Activated CD8-positive, alpha-beta T cell treated with anti-CD3 and anti-CD28 coated beads for 36 hours (primary cell): ENCODE measurements at regions not wholly inside any gene's neighbourhood (a gene's known extent, or its start where the extent isn't known, plus 50 kb on each side); places are given as distances from the start of the nearest gene placed in this dataset.

Experiments used
- ATAC-seq: fragments of 200-7000 bp; cut with Tn5 transposase; one replicate; pipeline ENCODE4 v1.10.0; 2021; ENCODE audit warnings: mild to moderate bottlenecking, moderate library complexity
- CTCF ChIA-PET: fragments of 350-600 bp; sonication (Branson Sonifier 250); formaldehyde crosslinking; loops from one replicate; lab custom pipeline; 2021; ENCODE audit warnings: antibody characterized with exemption; lab: Charles Lee
- POLR2A ChIA-PET: fragments of 350-600 bp; sonication (Branson Sonifier 250); formaldehyde crosslinking; loops from one replicate; lab custom pipeline; 2021; ENCODE audit warnings: antibody characterized with exemption; lab: Charles Lee
- DNase-seq: peaks from one replicate; pipeline ENCODE4 v3.0.0-alpha.2; 2020
- H3K27ac Mint-ChIP-seq: one replicate; pipeline ENCODE4 v1.8.0; 2021; ENCODE audit warnings: mild to moderate bottlenecking, mixed read lengths
- H3K27me3 Mint-ChIP-seq: one replicate; pipeline ENCODE4 v1.8.0; 2021; ENCODE audit warnings: mixed read lengths
- H3K36me3 Mint-ChIP-seq: one replicate; pipeline ENCODE4 v1.8.0; 2021; ENCODE audit warnings: low read depth, mixed read lengths
- H3K4me1 Mint-ChIP-seq: one replicate; pipeline ENCODE4 v1.8.0; 2021; ENCODE audit warnings: low read depth, mixed read lengths
- H3K4me3 Mint-ChIP-seq: one replicate; pipeline ENCODE4 v1.8.0; 2021; ENCODE audit warnings: mild to moderate bottlenecking, moderate library complexity, mixed read lengths
- H3K9me3 Mint-ChIP-seq: one replicate; pipeline ENCODE4 v1.8.0; 2021; ENCODE audit warnings: mixed read lengths
- intact Hi-C: fragments of 100-400 bp; cut with micrococcal nuclease; formaldehyde crosslinking; loops from one replicate; pipeline ENCODE4 v1.10.0; 2022
- TF ChIP-seq, protein P1 (sequence below): fragments of 200-600 bp; IDR thresholded peaks from one replicate; pipeline ENCODE4 v1.8.0; 2022; ENCODE audit warnings: antibody characterized with exemption, mild to moderate bottlenecking

DNA sequence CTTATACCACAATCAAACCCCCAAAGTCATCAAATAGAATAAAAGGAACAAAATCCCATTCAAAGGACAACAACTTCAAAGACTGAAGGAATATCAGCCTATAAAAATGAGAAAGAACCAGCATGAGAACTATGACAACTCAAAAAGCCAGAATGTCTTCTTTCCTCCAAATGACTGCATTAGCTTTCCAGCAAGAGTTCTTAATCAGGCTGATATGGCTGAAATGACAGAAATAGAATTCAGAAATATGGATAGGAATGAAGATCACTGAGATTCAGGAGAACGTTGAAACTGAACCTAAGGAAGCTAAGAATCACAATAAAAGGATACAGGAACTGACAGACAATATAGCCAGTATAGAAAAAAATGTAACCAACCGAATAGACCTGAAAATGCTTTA is 109.5 kb downstream of the SINHCAF start:
- Mint-ChIP-seq H3K4me3 (no peak overlapping the region), H3K27ac (no peak overlapping the region), H3K27me3 (peaks cover 5% of the 10 kb centered on the region), H3K9me3 (no peaks in the 10 kb centered on the region), H3K36me3 (no peaks in the 10 kb centered on the region), H3K4me1 (no peaks in the 10 kb centered on the region)
- TF ChIP-seq, protein P1, sequence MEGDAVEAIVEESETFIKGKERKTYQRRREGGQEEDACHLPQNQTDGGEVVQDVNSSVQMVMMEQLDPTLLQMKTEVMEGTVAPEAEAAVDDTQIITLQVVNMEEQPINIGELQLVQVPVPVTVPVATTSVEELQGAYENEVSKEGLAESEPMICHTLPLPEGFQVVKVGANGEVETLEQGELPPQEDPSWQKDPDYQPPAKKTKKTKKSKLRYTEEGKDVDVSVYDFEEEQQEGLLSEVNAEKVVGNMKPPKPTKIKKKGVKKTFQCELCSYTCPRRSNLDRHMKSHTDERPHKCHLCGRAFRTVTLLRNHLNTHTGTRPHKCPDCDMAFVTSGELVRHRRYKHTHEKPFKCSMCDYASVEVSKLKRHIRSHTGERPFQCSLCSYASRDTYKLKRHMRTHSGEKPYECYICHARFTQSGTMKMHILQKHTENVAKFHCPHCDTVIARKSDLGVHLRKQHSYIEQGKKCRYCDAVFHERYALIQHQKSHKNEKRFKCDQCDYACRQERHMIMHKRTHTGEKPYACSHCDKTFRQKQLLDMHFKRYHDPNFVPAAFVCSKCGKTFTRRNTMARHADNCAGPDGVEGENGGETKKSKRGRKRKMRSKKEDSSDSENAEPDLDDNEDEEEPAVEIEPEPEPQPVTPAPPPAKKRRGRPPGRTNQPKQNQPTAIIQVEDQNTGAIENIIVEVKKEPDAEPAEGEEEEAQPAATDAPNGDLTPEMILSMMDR, result no peak
- DNase-seq, result no peak
- intact Hi-C loops, result no loop called here
- ChIA-PET POLR2A (no interaction called here), CTCF (interaction anchor here (1.2 to 1.3 kb wide), 2 partner anchors 10 to 55 kb away, joined by 4 to 5 read pairs; no protein-coding TSS in a partner anchor)
- no peak for ATAC-seq

- H3K36me3 Mint-ChIP-seq, result no peaks in the 10 kb centered on the region
- no peak for ATAC-seq
- no peak overlapping the region for H3K4me3 Mint-ChIP-seq
- no peaks in the 10 kb centered on the region for H3K9me3 Mint-ChIP-seq
- H3K4me1 Mint-ChIP-seq, result no peaks in the 10 kb centered on the region
- CTCF ChIA-PET, result interaction anchor here (1.2 kb wide), 1 partner anchor 54 kb away, joined by 4 read pairs; no protein-coding TSS in a partner anchor
- TF ChIP-seq, protein P1, result no peak
- intact Hi-C loops, result no loop called here
- no peak for DNase-seq
- H3K27me3 Mint-ChIP-seq, result peaks cover 6% of the 10 kb centered on the region
- H3K27ac Mint-ChIP-seq, result no peak overlapping the region
- POLR2A ChIA-PET, result no interaction called here
Measured at GRCh38 chr12:31217356-31218130, 108.4 kb downstream of the SINHCAF start.

DNA sequence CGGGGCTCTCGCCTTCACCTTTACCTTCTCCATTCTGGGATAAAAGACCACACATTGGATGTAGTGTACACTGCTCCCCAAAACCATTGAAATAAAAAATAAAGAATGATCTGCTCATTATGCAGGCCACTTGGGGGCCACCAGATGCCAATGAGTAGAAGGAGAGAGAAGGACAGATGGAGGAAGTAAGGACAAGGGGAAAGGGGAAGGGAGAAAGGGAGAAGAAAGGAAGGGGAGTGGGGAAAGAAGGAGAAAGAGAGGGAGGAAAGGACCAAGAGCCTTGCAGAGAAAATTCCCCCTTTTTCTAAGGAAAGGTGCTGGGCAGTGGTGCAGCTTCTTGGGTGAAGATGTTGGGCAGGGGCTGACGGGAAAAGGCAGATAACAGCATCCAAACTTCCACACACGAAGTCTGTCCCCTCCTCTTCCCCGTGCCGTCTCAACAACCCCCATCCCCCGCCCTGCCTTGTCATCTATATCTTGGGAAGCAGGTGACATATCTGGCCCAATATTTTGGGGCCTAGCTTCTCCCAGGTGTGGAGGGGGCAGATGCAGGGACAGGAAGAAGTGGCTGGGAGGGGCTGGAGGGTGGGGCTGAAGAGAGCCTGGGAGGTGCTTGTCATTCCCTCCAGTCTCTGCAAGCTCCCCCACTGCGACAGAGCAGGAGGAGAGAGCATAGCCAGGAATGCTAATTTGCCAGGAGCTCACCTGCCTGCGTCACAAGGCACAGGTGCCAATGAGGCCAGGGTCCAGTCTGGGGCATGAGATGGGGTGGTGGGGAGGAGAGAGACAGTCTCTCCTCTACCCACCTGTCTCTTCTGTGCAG is 107.5 kb downstream of the SINHCAF start:
- H3K36me3 Mint-ChIP-seq, result no peaks in the 10 kb centered on the region
- no peak for DNase-seq
- TF ChIP-seq, protein P1, result no peak
- ChIA-PET CTCF (interaction anchor here (0.6 kb wide), 1 partner anchor 839 kb away, joined by 3 read pairs; no protein-coding TSS in a partner anchor), POLR2A (no interaction called here)
- H3K27me3 Mint-ChIP-seq, result peaks cover 6% of the 10 kb centered on the region
- no peak overlapping the region for H3K27ac Mint-ChIP-seq
- no peaks in the 10 kb centered on the region for H3K4me1 Mint-ChIP-seq
- no peak overlapping the region for H3K4me3 Mint-ChIP-seq
- intact Hi-C loops, result no loop called here
- H3K9me3 Mint-ChIP-seq, result no peaks in the 10 kb centered on the region
- ATAC-seq, result no peak

DNA sequence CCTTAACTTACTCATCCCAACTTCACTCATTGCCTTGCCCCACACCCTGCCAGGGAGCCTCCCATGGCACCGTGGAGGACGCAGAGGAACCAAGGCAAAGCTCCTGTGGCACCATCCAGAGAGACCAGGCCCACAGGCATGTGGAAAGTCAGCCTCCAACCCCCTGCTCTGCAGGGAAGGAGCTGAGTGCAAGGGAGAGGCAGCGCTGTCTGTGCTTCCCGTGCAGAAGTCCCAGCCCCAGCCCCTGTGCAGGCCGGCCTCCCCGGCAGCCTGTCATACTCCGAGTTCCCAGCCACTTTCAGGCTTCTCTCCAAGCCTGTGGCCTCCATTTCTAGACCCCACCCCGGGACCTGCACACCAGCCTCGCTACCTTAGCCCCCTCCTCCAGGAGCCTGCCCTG is 106.4 kb downstream of the SINHCAF start:
- Mint-ChIP-seq H3K27me3 (peaks cover 6% of the 10 kb centered on the region), H3K9me3 (no peaks in the 10 kb centered on the region), H3K4me3 (no peak overlapping the region), H3K4me1 (no peaks in the 10 kb centered on the region), H3K36me3 (no peaks in the 10 kb centered on the region), H3K27ac (no peak overlapping the region)
- ChIA-PET POLR2A (interaction anchor here (0.6 kb wide), 1 partner anchor 399 kb away, joined by 3 read pairs; no protein-coding TSS in a partner anchor), CTCF (no interaction called here)
- TF ChIP-seq, protein P1, result no peak
- DNase-seq (no peak), ATAC-seq (no peak)
- intact Hi-C loops, result no loop called here
